ENCODE measurements at regions not wholly inside any gene's neighbourhood (a gene's known extent, or its start where the extent isn't known, plus 50 kb on each side); places are given as distances from the start of the nearest gene placed in this dataset.

- Histone ChIP-seq H3K36me3 (ENCODE audit: control insufficient read depth, insufficient read depth, low read length) (no peaks in the 10 kb centered on the region), H3K4me3 (ENCODE audit: low read depth, low read length) (no peak overlapping the region), H3K27me3 (ENCODE audit: control insufficient read depth, insufficient read depth, low read length) (no peaks in the 10 kb centered on the region)
- TF ChIP-seq CTCF (IDR thresholded peaks at IDR 0.05; ENCODE audit: insufficient read depth, low read length, poor library complexity, severe bottlenecking): no peak
- DNase-seq (ENCODE audit: low read depth): no peak
Measured at GRCh38 chr10:107800061-107800460, 635.6 kb upstream of the SORCS1 start.

- H3K4me3 ChIP-seq (ENCODE audit: low read depth, low read length): no peak overlapping the region
- no peak for TF ChIP-seq CTCF (IDR thresholded peaks at IDR 0.05; ENCODE audit: insufficient read depth, low read length, poor library complexity, severe bottlenecking)
- no peak for DNase-seq (ENCODE audit: low read depth)
- H3K27me3 ChIP-seq (ENCODE audit: control insufficient read depth, insufficient read depth, low read length): no peaks in the 10 kb centered on the region
- no peaks in the 10 kb centered on the region for H3K36me3 ChIP-seq (ENCODE audit: control insufficient read depth, insufficient read depth, low read length)
Measured at GRCh38 chr10:107790271-107790670, 625.8 kb upstream of the SORCS1 start.

- TF ChIP-seq CTCF (IDR thresholded peaks at IDR 0.05; ENCODE audit: insufficient read depth, low read length, poor library complexity, severe bottlenecking): no peak
- H3K4me3 ChIP-seq (ENCODE audit: low read depth, low read length): no peak overlapping the region
- no peaks in the 10 kb centered on the region for H3K27me3 ChIP-seq (ENCODE audit: control insufficient read depth, insufficient read depth, low read length)
- H3K36me3 ChIP-seq (ENCODE audit: control insufficient read depth, insufficient read depth, low read length): no peaks in the 10 kb centered on the region
- no peak for DNase-seq (ENCODE audit: low read depth)
Measured at GRCh38 chr10:107771066-107771465, 606.6 kb upstream of the SORCS1 start.

GRCh38 chr10:107767185-107767584, 602.7 kb upstream of the SORCS1 start:
- no peaks in the 10 kb centered on the region for H3K36me3 ChIP-seq (ENCODE audit: control insufficient read depth, insufficient read depth, low read length)
- no peak for TF ChIP-seq CTCF (IDR thresholded peaks at IDR 0.05; ENCODE audit: insufficient read depth, low read length, poor library complexity, severe bottlenecking)

GRCh38 chr10:107754814-107755213, 590.3 kb upstream of the SORCS1 start:
- DNase-seq (ENCODE audit: low read depth): no peak
- no peaks in the 10 kb centered on the region for H3K36me3 ChIP-seq (ENCODE audit: control insufficient read depth, insufficient read depth, low read length)
- TF ChIP-seq CTCF (IDR thresholded peaks at IDR 0.05; ENCODE audit: insufficient read depth, low read length, poor library complexity, severe bottlenecking): no peak
- H3K4me3 ChIP-seq (ENCODE audit: low read depth, low read length): no peak overlapping the region
- no peaks in the 10 kb centered on the region for H3K27me3 ChIP-seq (ENCODE audit: control insufficient read depth, insufficient read depth, low read length)

More at GRCh38 chr10:107767185-107767584, 602.7 kb upstream of the SORCS1 start:
- H3K4me3 ChIP-seq (ENCODE audit: low read depth, low read length): no peak overlapping the region
- H3K27me3 ChIP-seq (ENCODE audit: control insufficient read depth, insufficient read depth, low read length): no peaks in the 10 kb centered on the region
- DNase-seq (ENCODE audit: low read depth): no peak

- DNase-seq (ENCODE audit: low read depth): no peak
- no peak for TF ChIP-seq CTCF (IDR thresholded peaks at IDR 0.05; ENCODE audit: insufficient read depth, low read length, poor library complexity, severe bottlenecking)
- no peak overlapping the region for H3K4me3 ChIP-seq (ENCODE audit: low read depth, low read length)
- H3K27me3 ChIP-seq (ENCODE audit: control insufficient read depth, insufficient read depth, low read length): no peaks in the 10 kb centered on the region
- H3K36me3 ChIP-seq (ENCODE audit: control insufficient read depth, insufficient read depth, low read length): no peaks in the 10 kb centered on the region
Measured at GRCh38 chr10:107749235-107749634, 584.7 kb upstream of the SORCS1 start.
